Memory B cell (primary cell): ENCODE measurements at regions not wholly inside any gene's neighbourhood (a gene's known extent, or its start where the extent isn't known, plus 50 kb on each side); places are given as distances from the start of the nearest gene placed in this dataset.

Experiments
- ATAC-seq: fragments of 150-1000 bp; cut with Tn5 transposase; 2 replicates; pipeline ENCODE4 v1.10.0; 2021; ENCODE audit warnings: low read depth, mild to moderate bottlenecking, moderate library complexity
- DNase-seq, 2 donors: peaks; one replicate each; pipeline ENCODE4 v3.0.0; 2022; ENCODE audit warnings: low spot score in 2 of 2
- H3K27ac Mint-ChIP-seq: one replicate; pipeline ENCODE4 v1.8.0; 2022; ENCODE audit warnings: mild to moderate bottlenecking, moderate library complexity, mixed read lengths
- H3K27me3 Mint-ChIP-seq: one replicate; pipeline ENCODE4 v1.8.0; 2022; ENCODE audit warnings: mixed read lengths
- H3K36me3 Mint-ChIP-seq: one replicate; pipeline ENCODE4 v1.8.0; 2022; ENCODE audit warnings: mild to moderate bottlenecking, mixed read lengths
- H3K4me1 Mint-ChIP-seq: one replicate; pipeline ENCODE4 v1.8.0; 2022; ENCODE audit warnings: mixed read lengths
- H3K4me3 Mint-ChIP-seq: one replicate; pipeline ENCODE4 v1.8.0; 2022; ENCODE audit warnings: mild to moderate bottlenecking, moderate library complexity, mixed read lengths
- H3K9me3 Mint-ChIP-seq: one replicate; pipeline ENCODE4 v1.8.0; 2022; ENCODE audit warnings: mixed read lengths

GRCh38 chr12:105823810-105824209, 314.9 kb downstream of the NUAK1 start:
- no peak overlapping the region for H3K27ac Mint-ChIP-seq
- no peak overlapping the region for H3K4me3 Mint-ChIP-seq
- peaks cover 9% of the 10 kb centered on the region for H3K27me3 Mint-ChIP-seq
- H3K36me3 Mint-ChIP-seq, result no peaks in the 10 kb centered on the region
- ATAC-seq, result no peak
- peaks cover 1% of the 10 kb centered on the region for H3K9me3 Mint-ChIP-seq
- no peak for DNase-seq
- no peaks in the 10 kb centered on the region for H3K4me1 Mint-ChIP-seq

- DNase-seq, result no peak
- Mint-ChIP-seq H3K4me1 (no peaks in the 10 kb centered on the region), H3K4me3 (no peak overlapping the region)
Observed at GRCh38 chr12:105825141-105825540, 313.6 kb downstream of the NUAK1 start.

DNA sequence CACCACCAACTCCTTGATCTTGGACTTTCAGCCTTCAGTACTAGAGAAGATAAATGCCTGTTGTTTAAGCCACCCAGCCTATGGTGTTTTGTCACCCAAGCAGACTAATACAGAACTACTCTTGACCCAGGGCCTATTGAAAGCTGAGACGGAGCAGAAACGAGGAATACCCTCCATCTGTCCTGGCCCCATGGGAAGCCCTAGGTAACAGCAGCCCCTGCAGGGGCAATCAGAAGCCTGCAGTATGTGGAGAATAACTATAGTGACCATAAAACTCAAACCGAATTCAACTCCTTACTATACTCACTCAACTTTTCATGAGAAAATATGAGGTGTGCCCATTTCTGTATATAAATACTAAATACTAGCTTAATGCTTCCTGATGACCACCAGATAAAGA, 307.4 kb downstream of the NUAK1 start:
- H3K27ac Mint-ChIP-seq, result no peak overlapping the region

More at GRCh38 chr12:105825141-105825540, 313.6 kb downstream of the NUAK1 start:
- H3K27me3 Mint-ChIP-seq, result peaks cover 9% of the 10 kb centered on the region
- H3K36me3 Mint-ChIP-seq, result no peaks in the 10 kb centered on the region
- peaks cover 1% of the 10 kb centered on the region for H3K9me3 Mint-ChIP-seq
- no peak for ATAC-seq
- H3K27ac Mint-ChIP-seq, result no peak overlapping the region

GRCh38 chr12:105832021-105832420, 306.7 kb downstream of the NUAK1 start:
- ATAC-seq, result no peak
- no peak overlapping the region for H3K4me3 Mint-ChIP-seq
- no peaks in the 10 kb centered on the region for H3K9me3 Mint-ChIP-seq
- H3K27ac Mint-ChIP-seq, result no peak overlapping the region
- no peaks in the 10 kb centered on the region for H3K4me1 Mint-ChIP-seq
- H3K27me3 Mint-ChIP-seq, result no peaks in the 10 kb centered on the region
- no peak for DNase-seq
- H3K36me3 Mint-ChIP-seq, result no peaks in the 10 kb centered on the region

More for the DNA sequence above, 307.4 kb downstream of the NUAK1 start:
- H3K36me3 Mint-ChIP-seq, result no peaks in the 10 kb centered on the region
- DNase-seq (no peak), ATAC-seq (no peak)
- no peak overlapping the region for H3K4me3 Mint-ChIP-seq
- no peaks in the 10 kb centered on the region for H3K4me1 Mint-ChIP-seq
- H3K27me3 Mint-ChIP-seq, result no peaks in the 10 kb centered on the region
- H3K9me3 Mint-ChIP-seq, result no peaks in the 10 kb centered on the region

DNA sequence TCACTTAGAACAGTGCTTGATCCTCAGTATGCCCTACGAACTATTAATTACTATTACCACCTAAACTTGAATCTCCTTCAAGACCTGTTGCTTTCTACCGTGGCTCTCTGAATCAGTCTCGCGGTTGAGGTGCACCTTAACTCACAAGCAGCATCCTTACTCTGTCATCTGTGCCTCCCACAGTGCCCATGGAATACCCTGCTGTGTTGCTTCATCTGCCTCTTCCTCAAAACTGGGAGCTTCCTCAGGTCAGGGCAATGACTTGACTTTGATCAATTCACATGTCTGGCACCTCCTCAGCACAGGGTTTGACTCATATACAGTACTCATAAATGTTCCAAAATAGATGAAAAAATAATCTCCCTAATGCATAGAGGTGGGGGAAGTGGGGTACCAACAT, 305.9 kb downstream of the NUAK1 start:
- ATAC-seq, result no peak
- H3K4me3 Mint-ChIP-seq, result no peak overlapping the region
- no peaks in the 10 kb centered on the region for H3K4me1 Mint-ChIP-seq
- H3K36me3 Mint-ChIP-seq, result no peaks in the 10 kb centered on the region
- H3K9me3 Mint-ChIP-seq, result no peaks in the 10 kb centered on the region
- peaks cover 2% of the 10 kb centered on the region for H3K27me3 Mint-ChIP-seq
- DNase-seq, result no peak
- H3K27ac Mint-ChIP-seq, result no peak overlapping the region

- H3K4me3 Mint-ChIP-seq, result no peak overlapping the region
- H3K36me3 Mint-ChIP-seq, result no peaks in the 10 kb centered on the region
- H3K27me3 Mint-ChIP-seq, result peaks cover 2% of the 10 kb centered on the region
- H3K27ac Mint-ChIP-seq, result no peak overlapping the region
- H3K9me3 Mint-ChIP-seq, result no peaks in the 10 kb centered on the region
- ATAC-seq, result no peak
- no peaks in the 10 kb centered on the region for H3K4me1 Mint-ChIP-seq
- no peak for DNase-seq
Observed at GRCh38 chr12:105834496-105834895, 304.3 kb downstream of the NUAK1 start.

DNA sequence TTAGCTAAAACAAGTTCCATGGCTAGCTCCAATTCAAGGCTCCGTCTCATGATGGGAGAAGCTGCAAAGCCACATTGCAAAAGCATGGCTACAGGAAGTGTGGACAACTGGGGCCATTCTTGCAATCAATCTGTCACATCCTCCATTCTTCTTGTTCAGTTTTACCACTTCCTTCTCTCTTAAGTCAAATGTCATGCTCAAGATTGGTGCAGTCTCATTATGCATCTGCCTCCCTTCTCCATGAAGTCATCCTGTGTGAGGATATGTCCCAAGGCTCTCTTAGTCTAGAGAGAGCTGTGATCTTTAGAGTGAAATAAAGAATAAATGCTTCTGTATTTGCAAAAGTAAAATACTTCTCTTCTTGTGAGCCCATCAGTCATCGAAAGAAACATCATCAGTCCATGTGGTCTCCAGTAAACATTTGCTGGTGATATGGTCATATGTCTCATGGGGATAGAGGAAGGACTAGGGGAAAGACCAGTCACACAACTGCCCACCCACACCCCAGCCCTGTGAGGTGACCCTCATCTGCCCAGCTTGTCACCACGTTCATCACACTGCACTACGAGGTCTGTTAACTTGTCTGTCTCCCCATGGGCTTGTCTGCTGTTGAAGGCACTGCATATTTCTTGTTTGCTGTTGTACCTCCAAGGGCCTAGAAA, 303.0 kb downstream of the NUAK1 start:
- H3K4me1 Mint-ChIP-seq, result no peaks in the 10 kb centered on the region
- DNase-seq, result no peak
- ATAC-seq, result no peak
- no peaks in the 10 kb centered on the region for H3K9me3 Mint-ChIP-seq
- peaks cover 2% of the 10 kb centered on the region for H3K27me3 Mint-ChIP-seq
- no peak overlapping the region for H3K4me3 Mint-ChIP-seq
- no peaks in the 10 kb centered on the region for H3K36me3 Mint-ChIP-seq
- H3K27ac Mint-ChIP-seq, result no peak overlapping the region

DNA sequence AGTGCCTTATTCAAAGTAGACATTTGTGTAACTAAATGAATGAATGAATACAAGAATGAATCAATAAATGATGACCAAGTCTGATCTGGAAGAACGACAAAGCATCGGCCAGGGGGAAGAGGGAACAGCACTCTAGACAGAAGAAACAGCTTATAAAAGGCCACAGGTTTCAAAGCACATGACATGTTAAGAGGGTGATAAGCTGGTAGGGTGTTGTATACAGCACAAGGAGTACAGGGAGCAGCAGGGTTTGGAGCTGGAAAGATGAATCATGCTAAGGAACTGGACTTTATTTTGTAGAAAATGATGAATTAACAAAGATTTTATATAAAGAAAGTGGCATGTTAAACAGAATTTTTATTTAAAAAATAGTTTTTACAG, 302.5 kb downstream of the NUAK1 start:
- ATAC-seq (no peak), DNase-seq (no peak)
- peaks cover 2% of the 10 kb centered on the region for H3K27me3 Mint-ChIP-seq
- H3K27ac Mint-ChIP-seq, result no peak overlapping the region
- H3K9me3 Mint-ChIP-seq, result no peaks in the 10 kb centered on the region
- no peak overlapping the region for H3K4me3 Mint-ChIP-seq
- no peaks in the 10 kb centered on the region for H3K36me3 Mint-ChIP-seq
- H3K4me1 Mint-ChIP-seq, result no peaks in the 10 kb centered on the region

DNA sequence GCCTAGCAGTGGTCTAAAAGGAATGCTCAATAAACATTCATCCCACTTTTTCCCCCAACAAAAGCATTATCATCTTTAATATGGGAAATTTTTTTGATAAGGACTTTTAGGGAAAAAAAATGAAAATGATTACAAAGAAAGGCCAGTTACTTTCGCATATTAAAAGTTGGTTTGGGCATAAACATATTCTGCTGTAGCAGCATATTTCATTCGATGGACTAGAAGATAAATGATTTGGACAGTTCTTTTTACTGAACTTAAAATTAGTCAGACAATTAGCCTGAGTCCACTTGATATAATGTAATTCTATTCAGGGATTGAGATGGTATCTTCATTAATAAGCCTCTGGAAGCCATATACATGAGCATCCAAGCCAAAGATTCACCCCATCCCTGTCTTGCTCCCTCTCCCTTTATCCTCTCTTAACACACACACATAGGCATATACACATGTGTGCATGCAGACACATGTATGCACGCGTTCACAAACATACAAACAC, 299.1 kb downstream of the NUAK1 start:
- Mint-ChIP-seq H3K4me1 (no peaks in the 10 kb centered on the region), H3K27ac (no peak overlapping the region), H3K9me3 (no peaks in the 10 kb centered on the region), H3K36me3 (no peaks in the 10 kb centered on the region), H3K27me3 (peaks cover 2% of the 10 kb centered on the region), H3K4me3 (no peak overlapping the region)
- DNase-seq (no peak), ATAC-seq (no peak)

DNA sequence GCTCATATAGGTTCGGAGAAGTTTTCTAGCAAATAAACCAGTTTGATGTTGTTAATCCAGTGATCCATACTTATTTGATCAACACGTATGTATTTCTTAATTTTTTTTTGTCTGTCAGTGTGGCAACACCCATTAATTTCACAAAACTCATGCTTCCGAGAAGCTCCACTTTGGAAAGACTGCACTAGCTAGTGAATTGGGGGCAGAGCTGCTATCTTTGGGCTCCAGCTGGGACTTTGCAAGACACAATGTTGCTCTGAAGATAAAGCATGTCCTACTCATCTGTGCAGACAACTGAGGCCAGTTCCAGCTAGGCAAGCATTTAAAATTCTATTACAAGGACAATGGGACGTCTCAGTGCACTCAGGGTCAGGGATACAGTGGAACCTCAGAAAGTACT, 298.4 kb downstream of the NUAK1 start:
- H3K4me3 Mint-ChIP-seq, result no peak overlapping the region

GRCh38 chr12:105841840-105842239, 296.9 kb downstream of the NUAK1 start:
- no peak for ATAC-seq
- H3K9me3 Mint-ChIP-seq, result peaks cover 2% of the 10 kb centered on the region
- peaks cover 2% of the 10 kb centered on the region for H3K27me3 Mint-ChIP-seq
- H3K27ac Mint-ChIP-seq, result no peak overlapping the region
- no peak overlapping the region for H3K4me3 Mint-ChIP-seq
- no peaks in the 10 kb centered on the region for H3K4me1 Mint-ChIP-seq
- H3K36me3 Mint-ChIP-seq, result no peaks in the 10 kb centered on the region
- no peak for DNase-seq

More for the DNA sequence above, 298.4 kb downstream of the NUAK1 start:
- Mint-ChIP-seq H3K27ac (no peak overlapping the region), H3K27me3 (peaks cover 2% of the 10 kb centered on the region), H3K9me3 (no peaks in the 10 kb centered on the region), H3K36me3 (no peaks in the 10 kb centered on the region), H3K4me1 (no peaks in the 10 kb centered on the region)
- DNase-seq (no peak), ATAC-seq (no peak)

GRCh38 chr12:105843561-105843960, 295.2 kb downstream of the NUAK1 start:
- Mint-ChIP-seq H3K27me3 (no peaks in the 10 kb centered on the region), H3K4me3 (no peak overlapping the region), H3K4me1 (no peaks in the 10 kb centered on the region), H3K36me3 (no peaks in the 10 kb centered on the region), H3K27ac (no peak overlapping the region), H3K9me3 (peaks cover 2% of the 10 kb centered on the region)
- DNase-seq, result no peak
- no peak for ATAC-seq

GRCh38 chr12:105843986-105844760, 294.6 kb downstream of the NUAK1 start:
- Mint-ChIP-seq H3K4me1 (no peaks in the 10 kb centered on the region), H3K4me3 (no peak overlapping the region), H3K9me3 (peaks cover 2% of the 10 kb centered on the region), H3K27ac (no peak overlapping the region), H3K36me3 (no peaks in the 10 kb centered on the region), H3K27me3 (no peaks in the 10 kb centered on the region)
- no peak for DNase-seq
- no peak for ATAC-seq

- Mint-ChIP-seq H3K9me3 (peaks cover 5% of the 10 kb centered on the region), H3K27me3 (peaks cover 4% of the 10 kb centered on the region), H3K27ac (no peak overlapping the region), H3K36me3 (no peaks in the 10 kb centered on the region), H3K4me3 (no peak overlapping the region), H3K4me1 (no peaks in the 10 kb centered on the region)
- ATAC-seq, result no peak
- no peak for DNase-seq
Observed at GRCh38 chr12:105846331-105846730, 292.4 kb downstream of the NUAK1 start.
